Loucy (cell line): ENCODE measurements at regions not wholly inside any gene's neighbourhood (a gene's known extent, or its start where the extent isn't known, plus 50 kb on each side); places are given as distances from the start of the nearest gene placed in this dataset.

Source experiments
- H2AFZ ChIP-seq: fragments of 200-600 bp; sonication (generic); 2 replicates; pipeline ENCODE4 v1.6.0; 2016; ENCODE audit warnings: antibody characterized with exemption, mild to moderate bottlenecking, low read length, moderate library complexity
- H3F3A ChIP-seq: fragments of 200-600 bp; 2 replicates; pipeline ENCODE4 v1.6.0; 2016; ENCODE audit warnings: antibody characterized with exemption, low read depth, mild to moderate bottlenecking
- H3K27me3 ChIP-seq: fragments of 200-600 bp; sonication (generic); 2 replicates; pipeline ENCODE4 v1.6.1; 2014; ENCODE audit warnings: low read length, mild to moderate bottlenecking; ENCODE audit not compliant: insufficient read depth, poor library complexity, severe bottlenecking
- H3K36me3 ChIP-seq: fragments of 200-600 bp; sonication (generic); 2 replicates; pipeline ENCODE4 v1.6.1; 2016; ENCODE audit warnings: low read length; ENCODE audit not compliant: insufficient read depth
- H3K4me1 ChIP-seq: fragments of 200-600 bp; sonication (generic); 2 replicates; pipeline ENCODE4 v1.5.1; 2014; ENCODE audit warnings: low read length, mild to moderate bottlenecking; ENCODE audit not compliant: insufficient read depth, poor library complexity, severe bottlenecking
- H3K4me2 ChIP-seq: fragments of 200-600 bp; sonication (generic); 2 replicates; pipeline ENCODE4 v1.6.0; 2014; ENCODE audit warnings: antibody characterized with exemption, low read length, low read depth, mild to moderate bottlenecking; ENCODE audit not compliant: poor library complexity, severe bottlenecking
- H3K4me3 ChIP-seq: fragments of 200-600 bp; sonication (generic); 2 replicates; pipeline ENCODE4 v1.5.1; 2014; ENCODE audit warnings: low read length, mild to moderate bottlenecking, mixed read lengths; ENCODE audit not compliant: poor library complexity, severe bottlenecking
- H3K79me2 ChIP-seq: fragments of 200-600 bp; sonication (generic); 2 replicates; pipeline ENCODE4 v1.6.1; 2014; ENCODE audit warnings: low read length; ENCODE audit not compliant: insufficient read depth
- H3K9ac ChIP-seq: fragments of 200-600 bp; sonication (generic); 2 replicates; pipeline ENCODE4 v1.6.0; 2014; ENCODE audit warnings: mild to moderate bottlenecking, low read depth, low read length, moderate library complexity; ENCODE audit not compliant: poor library complexity, severe bottlenecking
- H3K9me2 ChIP-seq: fragments of 200-600 bp; sonication (generic); replicated peaks from 2 replicates; pipeline ENCODE4 v1.6.1; 2016; ENCODE audit warnings: low read depth, low read length, mixed read lengths
- H3K9me3 ChIP-seq: fragments of 200-600 bp; sonication (generic); 2 replicates; pipeline ENCODE4 v1.6.1; 2014; ENCODE audit warnings: mild to moderate bottlenecking, antibody characterized with exemption, low read length, low read depth; ENCODE audit not compliant: insufficient read depth
- H4K20me1 ChIP-seq: fragments of 200-600 bp; sonication (generic); 2 replicates; pipeline ENCODE4 v1.6.0; 2014; ENCODE audit warnings: antibody characterized with exemption, low read length, mild to moderate bottlenecking; ENCODE audit not compliant: insufficient read depth, poor library complexity, severe bottlenecking
- EZH2phosphoT487 ChIP-seq: fragments of 200-600 bp; IDR thresholded peaks from 2 replicates; pipeline ENCODE4 v1.6.1; 2018; ENCODE audit warnings: antibody characterized with exemption, mild to moderate bottlenecking, moderate library complexity, borderline replicate concordance
- TF ChIP-seq, protein P1 (sequence below): fragments of 200-600 bp; sonication (generic); conservative IDR thresholded peaks from 2 replicates; pipeline ENCODE4 v1.5.1; 2014; ENCODE audit warnings: mild to moderate bottlenecking, antibody characterized with exemption, low read length

DNA sequence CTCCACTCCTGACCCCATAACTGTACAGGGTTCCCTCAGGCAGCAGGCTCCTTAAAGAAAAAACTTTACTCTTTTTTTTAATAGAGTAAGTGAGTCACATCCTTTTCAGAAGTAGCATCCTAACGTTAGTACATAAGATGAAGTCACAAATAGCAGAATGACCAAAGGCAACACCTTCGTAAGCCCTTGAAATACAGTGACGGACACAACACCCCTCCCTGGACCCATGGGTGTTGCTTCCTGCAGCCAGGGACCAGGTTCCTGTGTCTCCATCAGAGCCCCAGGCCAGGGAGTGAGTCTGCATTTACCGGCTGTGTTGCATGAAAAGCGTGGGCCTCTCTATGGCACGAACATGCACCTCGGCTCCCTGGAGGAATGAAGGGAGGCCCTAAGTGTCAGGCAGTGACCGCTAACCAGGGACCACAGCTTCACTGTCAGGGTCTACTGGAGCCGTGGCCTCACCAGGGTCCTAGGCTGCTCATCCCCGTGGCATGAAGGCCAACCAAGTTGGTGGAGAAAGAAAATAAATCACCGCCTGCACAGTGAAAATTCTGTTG lies 340.0 kb upstream of the SFSWAP start:
- H3K4me1 ChIP-seq: no peaks in the 10 kb centered on the region
- no peak overlapping the region for H2AFZ ChIP-seq
- no peaks in the 10 kb centered on the region for H3K9me2 ChIP-seq
- TF ChIP-seq EZH2phosphoT487: no peak
- TF ChIP-seq, protein P1, sequence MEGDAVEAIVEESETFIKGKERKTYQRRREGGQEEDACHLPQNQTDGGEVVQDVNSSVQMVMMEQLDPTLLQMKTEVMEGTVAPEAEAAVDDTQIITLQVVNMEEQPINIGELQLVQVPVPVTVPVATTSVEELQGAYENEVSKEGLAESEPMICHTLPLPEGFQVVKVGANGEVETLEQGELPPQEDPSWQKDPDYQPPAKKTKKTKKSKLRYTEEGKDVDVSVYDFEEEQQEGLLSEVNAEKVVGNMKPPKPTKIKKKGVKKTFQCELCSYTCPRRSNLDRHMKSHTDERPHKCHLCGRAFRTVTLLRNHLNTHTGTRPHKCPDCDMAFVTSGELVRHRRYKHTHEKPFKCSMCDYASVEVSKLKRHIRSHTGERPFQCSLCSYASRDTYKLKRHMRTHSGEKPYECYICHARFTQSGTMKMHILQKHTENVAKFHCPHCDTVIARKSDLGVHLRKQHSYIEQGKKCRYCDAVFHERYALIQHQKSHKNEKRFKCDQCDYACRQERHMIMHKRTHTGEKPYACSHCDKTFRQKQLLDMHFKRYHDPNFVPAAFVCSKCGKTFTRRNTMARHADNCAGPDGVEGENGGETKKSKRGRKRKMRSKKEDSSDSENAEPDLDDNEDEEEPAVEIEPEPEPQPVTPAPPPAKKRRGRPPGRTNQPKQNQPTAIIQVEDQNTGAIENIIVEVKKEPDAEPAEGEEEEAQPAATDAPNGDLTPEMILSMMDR: no peak
- H3K79me2 ChIP-seq: no peaks in the 10 kb centered on the region
- H3K4me3 ChIP-seq: no peak overlapping the region
- no peaks in the 10 kb centered on the region for H3F3A ChIP-seq
- H3K27me3 ChIP-seq: no peaks in the 10 kb centered on the region
- H3K4me2 ChIP-seq: no peak overlapping the region
- no peaks in the 10 kb centered on the region for H3K36me3 ChIP-seq
- H4K20me1 ChIP-seq: no peaks in the 10 kb centered on the region
- H3K9ac ChIP-seq: no peak overlapping the region
- H3K9me3 ChIP-seq: no peaks in the 10 kb centered on the region; the same call in 1 of the 2 replicates

DNA sequence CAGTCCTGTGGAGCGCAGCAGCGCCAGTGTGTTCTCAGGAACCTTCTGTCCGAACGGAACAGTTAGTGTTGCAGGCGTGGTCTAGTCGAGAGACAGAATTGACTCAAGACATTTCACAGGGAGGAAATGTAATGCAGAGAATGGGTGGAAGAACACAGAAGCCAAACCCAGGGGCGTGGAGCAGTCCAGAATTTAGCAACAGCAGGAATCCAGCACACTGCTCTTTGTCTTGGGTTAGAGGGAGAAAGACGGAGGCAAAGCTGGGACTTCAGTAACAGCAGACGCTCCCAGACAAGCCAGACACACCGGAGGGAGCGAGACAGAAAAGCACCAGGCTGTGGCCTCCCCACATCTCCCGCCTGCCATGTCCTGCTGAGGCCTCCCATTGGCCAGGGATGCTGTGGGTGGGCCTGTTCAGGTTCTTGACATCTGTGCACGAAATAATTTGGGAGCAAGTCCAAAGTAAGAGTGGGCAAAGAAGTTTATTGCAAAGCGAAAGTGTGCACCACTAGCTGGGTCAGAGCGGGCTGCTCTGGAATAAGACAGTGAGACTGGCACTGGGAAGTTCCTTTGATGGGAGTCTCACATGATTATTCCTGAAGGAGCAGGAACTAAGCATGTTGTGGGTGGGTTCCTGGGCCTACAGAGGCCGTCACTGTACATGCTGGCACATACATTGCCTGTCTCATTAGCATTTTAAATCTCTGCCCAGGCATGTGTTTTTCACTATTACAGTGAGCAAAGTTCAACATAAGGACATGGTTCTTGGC lies 339.3 kb upstream of the SFSWAP start:
- Histone ChIP-seq H4K20me1 (no peaks in the 10 kb centered on the region), H3K36me3 (no peaks in the 10 kb centered on the region), H3K9me3 (no peaks in the 10 kb centered on the region; the same call in 1 of the 2 replicates), H2AFZ (no peak overlapping the region), H3K9ac (no peak overlapping the region), H3F3A (no peaks in the 10 kb centered on the region), H3K4me2 (no peak overlapping the region), H3K4me1 (no peaks in the 10 kb centered on the region), H3K4me3 (no peak overlapping the region), H3K9me2 (no peaks in the 10 kb centered on the region), H3K27me3 (no peaks in the 10 kb centered on the region), H3K79me2 (no peaks in the 10 kb centered on the region)
- TF ChIP-seq EZH2phosphoT487: no peak
- TF ChIP-seq, protein P1: no peak

DNA sequence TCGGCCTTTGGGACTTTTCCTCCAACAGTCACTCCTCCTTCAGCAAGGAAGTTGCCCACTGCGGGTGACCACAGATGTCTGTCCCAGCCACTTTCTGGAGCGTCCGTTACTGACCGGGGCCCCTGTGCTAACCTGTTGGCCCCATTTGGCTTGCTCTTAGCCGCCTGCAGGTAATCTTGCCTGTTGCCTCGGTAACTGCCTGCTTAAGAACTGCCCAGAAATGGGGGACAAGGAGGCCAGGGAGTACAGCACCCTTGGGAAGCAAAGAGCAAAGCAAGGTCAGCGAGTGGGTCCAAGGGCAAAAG lies 338.8 kb upstream of the SFSWAP start:
- Histone ChIP-seq H3K4me2 (no peak overlapping the region), H3K9ac (no peak overlapping the region), H3K4me3 (no peak overlapping the region), H3K79me2 (no peaks in the 10 kb centered on the region), H2AFZ (no peak overlapping the region), H3K9me3 (no peaks in the 10 kb centered on the region; the same call in 1 of the 2 replicates), H3K27me3 (no peaks in the 10 kb centered on the region), H3K4me1 (no peaks in the 10 kb centered on the region), H3K9me2 (no peaks in the 10 kb centered on the region), H4K20me1 (no peaks in the 10 kb centered on the region), H3F3A (no peaks in the 10 kb centered on the region), H3K36me3 (no peaks in the 10 kb centered on the region)
- TF ChIP-seq, protein P1: no peak
- no peak for TF ChIP-seq EZH2phosphoT487
